Keratinocyte (primary cell): ENCODE measurements at regions not wholly inside any gene's neighbourhood (a gene's known extent, or its start where the extent isn't known, plus 50 kb on each side); places are given as distances from the start of the nearest gene placed in this dataset.

Source experiments
- EZH2 ChIP-seq: IDR thresholded peaks from one replicate; pipeline ENCODE4 v1.6.1; 2012; ENCODE audit warnings: inconsistent platforms, mild to moderate bottlenecking, low read length, moderate library complexity
- TF ChIP-seq, protein P1 (sequence below), 3 experiments: IDR thresholded peaks in 1 of 3; conservative IDR thresholded peaks in 1 of 3; optimal IDR thresholded peaks in 1 of 3; 2 replicates in 2 of 3; 3 replicates in 1 of 3; pipeline versions ENCODE3 to v1.5.1; 2011; ENCODE audit warnings: low read length in 3 of 3, mild to moderate bottlenecking in 3 of 3, moderate library complexity in 2 of 3, control low read depth in 1 of 3, inconsistent platforms in 1 of 3; ENCODE audit not compliant: insufficient read depth in 2 of 3; ENCODE audit errors: extremely low read depth in 1 of 3

DNA sequence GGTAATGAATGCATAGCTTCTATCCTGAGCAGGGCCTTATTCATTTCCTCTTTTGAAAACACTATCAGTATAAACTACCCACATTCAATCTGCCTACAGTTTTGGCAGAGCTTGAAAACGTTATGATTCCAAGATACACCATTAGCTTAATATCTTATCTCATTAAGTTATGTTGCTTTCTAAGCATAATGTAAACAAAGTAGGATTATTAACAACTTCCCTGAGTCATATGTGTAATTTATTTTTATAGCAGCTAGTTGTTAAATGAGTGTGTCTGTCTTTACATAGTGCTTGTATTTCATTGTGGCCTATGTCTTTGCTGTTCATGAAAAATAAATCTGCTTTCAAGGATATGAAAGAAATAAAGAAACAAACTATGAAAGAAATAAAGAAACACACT is 106.2 kb upstream of the DLX6 start:
- TF ChIP-seq EZH2, result no peak
- TF ChIP-seq, protein P1, sequence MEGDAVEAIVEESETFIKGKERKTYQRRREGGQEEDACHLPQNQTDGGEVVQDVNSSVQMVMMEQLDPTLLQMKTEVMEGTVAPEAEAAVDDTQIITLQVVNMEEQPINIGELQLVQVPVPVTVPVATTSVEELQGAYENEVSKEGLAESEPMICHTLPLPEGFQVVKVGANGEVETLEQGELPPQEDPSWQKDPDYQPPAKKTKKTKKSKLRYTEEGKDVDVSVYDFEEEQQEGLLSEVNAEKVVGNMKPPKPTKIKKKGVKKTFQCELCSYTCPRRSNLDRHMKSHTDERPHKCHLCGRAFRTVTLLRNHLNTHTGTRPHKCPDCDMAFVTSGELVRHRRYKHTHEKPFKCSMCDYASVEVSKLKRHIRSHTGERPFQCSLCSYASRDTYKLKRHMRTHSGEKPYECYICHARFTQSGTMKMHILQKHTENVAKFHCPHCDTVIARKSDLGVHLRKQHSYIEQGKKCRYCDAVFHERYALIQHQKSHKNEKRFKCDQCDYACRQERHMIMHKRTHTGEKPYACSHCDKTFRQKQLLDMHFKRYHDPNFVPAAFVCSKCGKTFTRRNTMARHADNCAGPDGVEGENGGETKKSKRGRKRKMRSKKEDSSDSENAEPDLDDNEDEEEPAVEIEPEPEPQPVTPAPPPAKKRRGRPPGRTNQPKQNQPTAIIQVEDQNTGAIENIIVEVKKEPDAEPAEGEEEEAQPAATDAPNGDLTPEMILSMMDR (optimal IDR thresholded peaks at IDR 0.05 in 1 of 3, IDR thresholded peaks at IDR 0.05 in 1 of 3, conservative IDR thresholded peaks at IDR 0.05 in 1 of 3; ENCODE audit: extremely low read depth in 1 of 3, insufficient read depth in 2 of 3, low read length in 3 of 3), result no peak
